H1 (cell line): ENCODE measurements at regions not wholly inside any gene's neighbourhood (a gene's known extent, or its start where the extent isn't known, plus 50 kb on each side); places are given as distances from the start of the nearest gene placed in this dataset.
"Not testable (repeated sequence)": the region's sequence is repeated elsewhere in the genome, so short reads cannot be mapped to it uniquely, and the experiment has no call there.

Experiments used
- CTCF ChIA-PET: fragments of 300-600 bp; sonication (Branson Sonifier 250); formaldehyde crosslinking; loops from one replicate; lab custom pipeline; 2021; ENCODE audit not compliant: partially characterized antibody; lab: Charles Lee
- POLR2A ChIA-PET: fragments of 300-600 bp; sonication (Branson Sonifier 250); formaldehyde crosslinking; loops from one replicate; lab custom pipeline; 2021; ENCODE audit warnings: inconsistent platforms; ENCODE audit not compliant: partially characterized antibody; lab: Charles Lee
- DNase-seq, 2 experiments: peaks; one replicate each; pipeline versions ENCODE4 v3.0.0 to v3.0.0-alpha.2; 2010 to 2022; ENCODE audit warnings: low spot score in 2 of 2, low read depth in 1 of 2, mixed read lengths in 1 of 2
- FAIRE-seq: peaks from 2 replicates; lab custom pipeline; 2011; peaks lifted over from hg19 to GRCh38; lab: Jason Lieb, UNC
- H2AFZ ChIP-seq: 2 replicates; pipeline ENCODE4 v1.8.1; 2012; ENCODE audit warnings: low read length, inconsistent platforms
- H2AK5ac ChIP-seq: 2 replicates; pipeline ENCODE4 v1.6.1; 2013; ENCODE audit warnings: low read depth, low read length
- H2BK120ac ChIP-seq: replicated peaks from 2 replicates; pipeline ENCODE3; 2013; ENCODE audit warnings: low read depth, low read length, inconsistent platforms
- H2BK12ac ChIP-seq: 2 replicates; pipeline ENCODE4 v1.6.1; 2013; ENCODE audit warnings: low read depth, low read length
- H2BK15ac ChIP-seq: 2 replicates; pipeline ENCODE4 v1.6.1; 2013; ENCODE audit warnings: low read length
- H2BK20ac ChIP-seq: 2 replicates; pipeline ENCODE4 v1.6.1; 2013; ENCODE audit warnings: low read length
- H2BK5ac ChIP-seq: 2 replicates; pipeline ENCODE4 v1.6.1; 2013; ENCODE audit warnings: low read depth, low read length
- H3K14ac ChIP-seq: 2 replicates; pipeline ENCODE4 v1.6.1; 2013; ENCODE audit warnings: inconsistent platforms; ENCODE audit not compliant: insufficient read length
- H3K18ac ChIP-seq: 2 replicates; pipeline ENCODE4 v1.6.1; 2013; ENCODE audit warnings: low read length; ENCODE audit errors: extremely low read depth
- H3K23ac ChIP-seq: 2 replicates; pipeline ENCODE4 v1.6.1; 2013; ENCODE audit warnings: inconsistent platforms; ENCODE audit not compliant: insufficient read length
- H3K23me2 ChIP-seq: 2 replicates; pipeline ENCODE4 v1.6.1; 2013; ENCODE audit warnings: low read depth, low read length
- H3K27ac ChIP-seq: 2 replicates; pipeline ENCODE4 v1.6.1; 2011; ENCODE audit warnings: low read depth, low read length, inconsistent platforms
- H3K27me3 ChIP-seq, 4 experiments: replicated peaks in 1 of 4; 1 replicate in 1 of 4; 2 replicates in 3 of 4; pipeline versions ENCODE4 v1.6.1 to v1.8.1; 2011 to 2013; ENCODE audit warnings: low read length in 3 of 4, mild to moderate bottlenecking in 3 of 4, inconsistent platforms in 2 of 4, mixed read lengths in 2 of 4, moderate library complexity in 1 of 4; ENCODE audit not compliant: control insufficient read depth in 3 of 4, insufficient read depth in 3 of 4; ENCODE audit errors: extremely low read depth in 1 of 4
- H3K36me3 ChIP-seq, 4 experiments: 2 replicates each; pipeline versions ENCODE4 v1.6.1 to v1.8.1; 2011 to 2013; ENCODE audit warnings: mild to moderate bottlenecking in 4 of 4, low read length in 3 of 4, moderate library complexity in 2 of 4, control low read depth in 1 of 4, inconsistent platforms in 1 of 4; ENCODE audit not compliant: insufficient read depth in 4 of 4, control insufficient read depth in 2 of 4
- H3K4ac ChIP-seq: replicated peaks from 2 replicates; pipeline ENCODE3; 2013; ENCODE audit warnings: low read length, low read depth, mixed read lengths, inconsistent platforms; ENCODE audit not compliant: insufficient read length
- H3K4me1 ChIP-seq, 4 experiments: replicated peaks in 1 of 4; 1 replicate in 1 of 4; 2 replicates in 3 of 4; pipeline versions ENCODE4 v1.6.1 to v1.8.1; 2011 to 2013; ENCODE audit warnings: low read length in 3 of 4, inconsistent platforms in 2 of 4, mixed read lengths in 1 of 4; ENCODE audit not compliant: insufficient read depth in 4 of 4, control insufficient read depth in 3 of 4
- H3K4me2 ChIP-seq, 2 experiments: 2 replicates each; pipeline versions ENCODE4 v1.6.1 to v1.8.1; 2011 to 2013; ENCODE audit warnings: low read depth in 2 of 2, low read length in 2 of 2, control low read depth in 1 of 2, inconsistent platforms in 1 of 2, mild to moderate bottlenecking in 1 of 2; ENCODE audit not compliant: insufficient read depth in 1 of 2
- H3K4me3 ChIP-seq, 4 experiments: fragments of 200-600, 300-600 bp in 1 of 4; sonication (generic), shearing (Covaris generic), sonication (Bioruptor Twin) in 1 of 4; 2 replicates each; pipeline versions ENCODE4 v1.5.1 to v1.8.1; 2011 to 2016; ENCODE audit warnings: low read length in 4 of 4, low read depth in 3 of 4, control low read depth in 2 of 4, inconsistent platforms in 2 of 4, mild to moderate bottlenecking in 2 of 4, mixed read lengths in 1 of 4, moderate library complexity in 1 of 4; ENCODE audit not compliant: insufficient read depth in 2 of 4; ENCODE audit errors: extremely low read depth in 1 of 4
- H3K56ac ChIP-seq: replicated peaks from 2 replicates; pipeline ENCODE3; 2013; ENCODE audit warnings: low read depth, mild to moderate bottlenecking, mixed read lengths, low read length, inconsistent platforms; ENCODE audit not compliant: insufficient read length
- H3K79me1 ChIP-seq: 2 replicates; pipeline ENCODE4 v1.6.1; 2013; ENCODE audit warnings: low read depth, low read length, control low read depth
- H3K79me2 ChIP-seq, 2 experiments: 2 replicates each; pipeline versions ENCODE4 v1.6.1 to v1.8.1; 2012 to 2013; ENCODE audit warnings: low read length in 2 of 2, mild to moderate bottlenecking in 2 of 2, inconsistent platforms in 1 of 2; ENCODE audit not compliant: insufficient read depth in 2 of 2, control insufficient read depth in 1 of 2
- H3K9ac ChIP-seq, 4 experiments: replicated peaks in 1 of 4; 1 replicate in 1 of 4; 2 replicates in 3 of 4; pipeline versions ENCODE4 v1.6.1 to v1.8.1; 2011 to 2013; ENCODE audit warnings: low read depth in 3 of 4, low read length in 3 of 4, control low read depth in 2 of 4, mild to moderate bottlenecking in 2 of 4, moderate library complexity in 2 of 4, inconsistent platforms in 1 of 4; ENCODE audit errors: extremely low read depth in 1 of 4
- H3K9me3 ChIP-seq, 2 experiments: 2 replicates each; pipeline versions ENCODE4 v1.6.1 to v1.8.1; 2012 to 2013; ENCODE audit warnings: mild to moderate bottlenecking in 2 of 2, moderate library complexity in 2 of 2, control low read depth in 1 of 2, inconsistent platforms in 1 of 2, low read depth in 1 of 2, low read length in 1 of 2, mixed read lengths in 1 of 2; ENCODE audit not compliant: insufficient read depth in 2 of 2
- H4K20me1 ChIP-seq, 2 experiments: replicated peaks in 1 of 2; 2 replicates each; pipeline versions ENCODE3 to v1.8.1; 2011 to 2013; ENCODE audit warnings: inconsistent platforms in 2 of 2, low read length in 2 of 2, mild to moderate bottlenecking in 1 of 2; ENCODE audit not compliant: insufficient read depth in 2 of 2, control insufficient read depth in 1 of 2
- H4K5ac ChIP-seq: 2 replicates; pipeline ENCODE4 v1.6.1; 2013; ENCODE audit warnings: low read length, low read depth, mixed read lengths, inconsistent platforms; ENCODE audit not compliant: insufficient read length
- H4K8ac ChIP-seq: 2 replicates; pipeline ENCODE4 v1.8.0; 2013; ENCODE audit warnings: mild to moderate bottlenecking, moderate library complexity, low read length, inconsistent platforms; ENCODE audit not compliant: insufficient read depth; ENCODE audit errors: extremely low read depth
- H4K91ac ChIP-seq: replicated peaks from 2 replicates; pipeline ENCODE3; 2013; ENCODE audit warnings: low read length, mixed read lengths, inconsistent platforms; ENCODE audit not compliant: insufficient read length
- BACH1 ChIP-seq: IDR thresholded peaks from 2 replicates; pipeline ENCODE4 v1.6.1; 2012; ENCODE audit warnings: low read length, improper control_type of control experiment
- RBBP5 ChIP-seq: IDR thresholded peaks from 2 replicates; pipeline ENCODE4 v1.7.1; 2012; ENCODE audit warnings: low read depth, mild to moderate bottlenecking, inconsistent platforms, low read length, moderate library complexity, borderline replicate concordance
- RXRA ChIP-seq: IDR thresholded peaks from 2 replicates; pipeline ENCODE4 v1.6.1; 2011; ENCODE audit warnings: low read depth, mild to moderate bottlenecking, low read length, moderate library complexity; ENCODE audit not compliant: insufficient read depth
- WGBS, 2 experiments: shearing (Covaris generic) in 1 of 2; methylation state at CpG; one replicate each; pipeline versions ENCODE4 v1.1.6 to v1.1.7; 2013 to 2015; ENCODE audit warnings: low lambda C conversion rate in 2 of 2, mixed read lengths in 2 of 2, inconsistent platforms in 1 of 2, low coverage in 1 of 2, missing lambda C conversion rate in 1 of 2; ENCODE audit not compliant: insufficient replicate concordance in 2 of 2, insufficient coverage in 1 of 2, insufficient read length in 1 of 2; ENCODE audit errors: extremely low coverage in 1 of 2, missing lambda C conversion rate in 1 of 2; 5-methylcytosine and 5-hydroxymethylcytosine counted together
- TF ChIP-seq, protein P1 (sequence below): IDR thresholded peaks from 2 replicates; pipeline ENCODE4 v1.6.1; 2012; ENCODE audit warnings: low read length, inconsistent platforms

DNA sequence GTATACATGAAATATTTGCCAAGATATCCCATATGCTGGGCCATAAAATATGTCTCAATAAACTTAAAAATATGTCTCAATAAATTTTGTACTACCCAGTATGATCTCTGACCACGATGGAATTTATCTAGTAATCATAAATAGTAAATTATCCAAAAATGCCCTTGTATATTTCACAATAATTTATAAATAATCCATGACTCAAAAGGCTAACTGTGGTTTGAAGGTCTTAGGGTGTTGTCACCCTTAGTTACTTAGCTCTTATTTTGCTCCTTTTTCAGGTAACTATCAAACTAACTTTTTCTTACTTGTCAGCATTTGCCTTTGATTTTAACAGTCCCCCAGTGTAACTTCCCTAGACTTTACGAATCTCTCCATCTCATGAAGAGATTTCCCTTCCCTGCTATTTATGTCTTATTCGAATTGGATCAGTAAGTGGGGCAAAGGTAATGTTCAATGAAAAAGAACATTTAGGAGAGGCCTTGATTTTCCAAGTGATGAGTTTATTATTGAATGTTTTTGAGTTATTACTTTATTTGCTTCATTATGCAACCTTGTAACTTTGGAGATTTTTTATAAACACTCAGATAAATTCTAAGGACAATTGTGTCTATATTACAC, 109.0 kb upstream of the THBS2 start (continued):
- TF ChIP-seq, protein P1, sequence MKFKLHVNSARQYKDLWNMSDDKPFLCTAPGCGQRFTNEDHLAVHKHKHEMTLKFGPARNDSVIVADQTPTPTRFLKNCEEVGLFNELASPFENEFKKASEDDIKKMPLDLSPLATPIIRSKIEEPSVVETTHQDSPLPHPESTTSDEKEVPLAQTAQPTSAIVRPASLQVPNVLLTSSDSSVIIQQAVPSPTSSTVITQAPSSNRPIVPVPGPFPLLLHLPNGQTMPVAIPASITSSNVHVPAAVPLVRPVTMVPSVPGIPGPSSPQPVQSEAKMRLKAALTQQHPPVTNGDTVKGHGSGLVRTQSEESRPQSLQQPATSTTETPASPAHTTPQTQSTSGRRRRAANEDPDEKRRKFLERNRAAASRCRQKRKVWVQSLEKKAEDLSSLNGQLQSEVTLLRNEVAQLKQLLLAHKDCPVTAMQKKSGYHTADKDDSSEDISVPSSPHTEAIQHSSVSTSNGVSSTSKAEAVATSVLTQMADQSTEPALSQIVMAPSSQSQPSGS: no peak
- TF ChIP-seq RXRA (no peak), RBBP5 (no peak), BACH1 (no peak)

DNA sequence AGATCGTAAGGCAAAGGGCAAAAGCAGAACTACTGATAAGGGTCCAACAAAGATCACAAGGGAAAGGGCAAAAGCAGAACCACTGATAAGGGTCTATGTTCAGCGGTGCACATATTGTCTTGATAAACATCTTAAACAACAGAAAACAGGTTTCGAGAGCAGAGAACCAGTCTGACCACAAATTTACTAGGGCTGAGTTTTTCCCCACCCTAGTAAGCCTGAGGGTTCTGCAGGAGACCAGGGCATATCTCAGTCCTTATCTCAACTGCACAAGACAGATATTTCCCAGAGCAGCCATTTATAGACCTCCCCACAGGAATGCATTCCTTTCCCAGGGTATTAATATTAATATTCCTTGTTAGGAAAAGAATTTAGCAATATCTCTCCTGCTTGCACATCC, 101.4 kb upstream of the THBS2 start:
- H2BK15ac ChIP-seq, H3K27me3 ChIP-seq, H3K79me1 ChIP-seq, H4K5ac ChIP-seq, POLR2A ChIA-PET, H4K20me1 ChIP-seq, H3K4ac ChIP-seq, H3K4me3 ChIP-seq, H3K14ac ChIP-seq, H4K8ac ChIP-seq, H3K27ac ChIP-seq, H3K4me2 ChIP-seq, H2BK20ac ChIP-seq, H3K23ac ChIP-seq, H2AFZ ChIP-seq, H2BK120ac ChIP-seq, H2AK5ac ChIP-seq, H3K4me1 ChIP-seq, FAIRE-seq, H3K18ac ChIP-seq, CTCF ChIA-PET, H3K9ac ChIP-seq, H3K79me2 ChIP-seq, H3K36me3 ChIP-seq, H3K56ac ChIP-seq, H2BK5ac ChIP-seq, H2BK12ac ChIP-seq, H3K9me3 ChIP-seq, DNase-seq, H3K23me2 ChIP-seq, H4K91ac ChIP-seq: not testable (repeated sequence)
- WGBS, 2 experiments: 92% methylated on average over 3 of the region's 3 CpGs; no CpG with 5 or more reads in 1 of the 2 experiments
